Right forelimb (tissue), 1 donor: ENCODE measurements at regions not wholly inside any gene's neighbourhood (a gene's known extent, or its start where the extent isn't known, plus 50 kb on each side); places are given as distances from the start of the nearest gene placed in this dataset.
"Not testable (repeated sequence)": the region's sequence is repeated elsewhere in the genome, so short reads cannot be mapped to it uniquely, and the experiment has no call there.

Experiments
- DNase-seq: peaks from one replicate; pipeline ENCODE4 v3.0.0-alpha.2; 2018

GRCh38 chr12:127162902-127163301, 1104.1 kb upstream of the TMEM132C start:
- DNase-seq, result no peak

DNA sequence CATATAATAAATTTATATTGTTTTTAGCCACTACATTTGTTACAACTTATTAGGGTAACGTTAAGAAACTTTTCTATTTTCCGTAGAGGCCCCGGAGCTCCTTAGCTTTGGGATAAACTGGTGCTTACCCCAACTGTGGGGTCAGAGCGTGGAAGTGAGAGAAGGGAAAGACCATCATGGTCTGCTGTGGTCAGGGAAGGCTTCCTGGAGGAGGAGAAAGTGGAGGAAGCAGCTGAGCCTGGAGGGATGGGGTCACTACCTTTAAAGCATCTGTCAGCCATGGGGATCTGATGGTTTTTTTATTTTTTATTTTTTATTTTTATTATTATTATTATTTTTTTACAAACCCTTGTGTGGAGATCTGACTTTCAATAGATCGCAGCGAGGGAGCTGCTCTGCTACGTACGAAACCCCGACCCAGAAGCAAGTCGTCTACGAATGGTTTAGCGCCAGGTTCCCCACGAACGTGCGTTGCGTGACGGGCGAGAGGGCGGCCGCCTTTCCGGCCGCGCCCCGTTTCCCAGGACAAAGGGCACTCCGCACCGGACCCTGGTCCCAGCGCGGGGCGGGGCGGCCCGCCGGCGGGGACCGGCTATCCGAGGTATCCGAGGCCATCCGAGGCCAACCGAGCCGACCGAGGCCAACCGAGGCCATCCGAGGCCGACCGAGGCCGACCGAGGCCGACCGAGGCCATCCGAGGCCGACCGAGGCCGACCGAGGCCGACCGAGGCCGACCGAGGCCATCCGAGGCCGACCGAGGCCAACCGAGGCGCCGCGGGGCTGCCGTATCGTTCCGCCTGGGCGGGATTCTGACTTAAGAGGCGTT, 1101.2 kb upstream of the TMEM132C start:
- DNase-seq, result peak; percentile 88

- no peak for DNase-seq
These were observed 1097.4 kb upstream of the TMEM132C start for GRCh38 chr12:127169321-127170181.

GRCh38 chr12:127170226-127171180, 1096.5 kb upstream of the TMEM132C start:
- DNase-seq, result no peak

DNA sequence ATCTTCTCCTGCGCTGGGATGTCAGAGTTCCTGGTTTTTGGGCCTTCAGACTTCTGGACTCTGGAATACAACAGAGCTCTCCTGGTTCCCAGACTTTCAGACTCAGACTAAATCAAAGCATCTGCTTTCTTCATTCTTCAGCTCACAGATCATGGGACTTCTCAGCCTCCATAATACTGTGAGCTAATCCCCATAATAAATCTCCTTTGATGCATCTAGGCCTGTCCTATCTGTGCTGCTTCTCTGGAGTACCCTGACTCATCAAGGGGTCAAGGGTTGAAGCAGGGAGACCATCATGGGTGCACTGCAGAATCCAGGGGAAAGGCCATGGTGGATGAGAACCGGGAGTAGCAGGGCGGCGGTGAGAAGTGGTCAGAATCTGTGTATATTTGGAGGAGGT, 1094.1 kb upstream of the TMEM132C start:
- DNase-seq, result no peak

DNA sequence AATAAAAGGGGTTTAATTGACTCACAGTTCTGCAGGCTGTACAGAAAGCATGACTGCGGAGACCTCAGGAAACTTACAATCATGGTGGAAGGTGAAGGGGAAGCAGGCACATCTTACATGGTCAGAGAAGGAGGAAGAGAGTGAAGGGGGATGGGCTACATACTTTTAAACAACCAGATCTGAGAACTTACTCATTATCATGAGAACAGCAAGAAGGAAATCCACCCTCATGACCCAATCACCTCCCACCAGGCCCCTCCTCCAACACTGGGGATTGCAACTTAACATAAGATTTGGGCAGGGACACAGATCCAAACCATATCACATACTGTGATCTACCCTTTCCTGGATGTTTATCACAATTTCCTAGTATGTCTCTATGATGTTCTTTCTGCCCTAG, 1093.0 kb upstream of the TMEM132C start:
- not testable (repeated sequence) for DNase-seq

- DNase-seq, result no peak
These were observed 1092.1 kb upstream of the TMEM132C start for GRCh38 chr12:127174881-127175280.

- no peak for DNase-seq
These were observed 1091.6 kb upstream of the TMEM132C start for GRCh38 chr12:127175361-127175760.

DNA sequence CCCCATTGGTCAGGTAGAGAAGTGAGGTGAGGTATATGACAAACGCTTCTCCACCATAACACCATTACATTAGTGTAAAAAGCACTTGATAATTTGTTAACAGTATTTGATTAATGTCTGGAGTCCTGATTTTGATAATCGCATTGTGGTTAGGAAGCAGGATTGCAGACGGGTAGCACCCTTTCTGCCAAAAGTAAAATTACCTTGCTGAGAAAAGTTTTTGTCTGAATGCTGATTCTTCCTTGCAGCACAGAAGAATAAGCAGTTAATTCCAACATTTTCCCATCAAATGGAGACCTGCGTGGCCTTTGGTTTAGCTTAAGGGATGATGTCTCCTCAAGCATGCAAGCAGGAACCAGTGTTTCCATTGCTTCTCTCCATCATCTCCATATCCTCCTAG, 1090.2 kb upstream of the TMEM132C start:
- DNase-seq, result no peak

DNA sequence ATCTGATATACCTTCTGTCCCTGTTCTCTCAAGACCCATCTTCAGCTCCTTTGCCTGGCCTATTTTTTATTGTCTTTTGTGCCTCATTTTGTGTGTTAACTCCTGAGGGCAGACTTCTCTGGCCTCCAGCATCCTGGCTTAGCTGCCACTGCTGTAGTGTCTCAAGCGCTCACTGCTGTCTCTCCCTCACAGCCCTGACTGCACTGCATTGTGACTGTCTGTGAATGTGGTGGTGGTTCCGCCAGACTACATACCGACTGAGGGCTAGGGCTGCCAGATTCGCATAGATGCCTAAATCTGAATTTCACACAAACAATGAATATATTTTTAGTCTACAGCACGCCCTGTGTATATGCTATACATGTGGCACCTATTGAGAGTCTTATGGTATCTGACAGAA, 1088.9 kb upstream of the TMEM132C start:
- no peak for DNase-seq

GRCh38 chr12:127178463-127178862, 1088.5 kb upstream of the TMEM132C start:
- no peak for DNase-seq

DNA sequence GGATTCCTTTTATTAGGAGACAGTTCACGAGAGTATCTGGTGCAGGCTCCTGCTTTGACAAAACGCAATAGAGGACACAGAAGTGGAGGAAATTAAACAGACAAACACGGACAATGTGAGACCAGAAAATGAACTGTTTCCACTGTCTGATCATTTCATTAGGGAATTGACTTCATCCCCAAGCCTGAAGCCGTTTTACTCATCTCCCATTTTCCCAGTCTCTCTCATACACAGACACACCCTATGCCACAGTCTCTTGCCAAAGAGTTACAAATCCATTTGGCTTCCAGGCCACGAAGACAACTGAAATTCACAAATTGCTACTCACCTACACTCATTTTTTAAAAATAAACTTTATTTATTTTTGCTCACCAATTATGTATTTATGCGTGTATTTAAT, 1087.8 kb upstream of the TMEM132C start:
- DNase-seq, result no peak

- DNase-seq, result no peak
These were observed 1085.0 kb upstream of the TMEM132C start for GRCh38 chr12:127182018-127182417.

DNA sequence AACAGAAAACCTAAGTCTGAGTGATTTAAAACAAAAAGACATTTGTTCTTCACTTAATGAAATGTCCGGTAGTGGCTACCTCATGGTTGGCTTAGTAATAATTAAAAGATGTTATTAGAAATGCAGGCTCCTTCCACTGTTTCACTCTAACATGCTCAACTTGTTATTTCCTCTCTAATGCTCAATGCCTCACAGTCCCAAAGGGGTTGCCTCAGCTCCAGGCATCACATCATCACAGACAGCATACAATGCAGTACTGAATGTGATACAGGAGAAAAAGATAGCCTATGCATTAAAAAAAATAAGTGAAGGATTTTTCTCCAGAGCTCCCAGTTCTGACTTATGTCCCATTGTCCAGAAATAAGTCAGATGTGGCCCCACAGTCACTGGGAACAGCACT, 1077.0 kb upstream of the TMEM132C start:
- DNase-seq, result no peak

GRCh38 chr12:127191129-127191528, 1075.8 kb upstream of the TMEM132C start:
- no peak for DNase-seq

DNA sequence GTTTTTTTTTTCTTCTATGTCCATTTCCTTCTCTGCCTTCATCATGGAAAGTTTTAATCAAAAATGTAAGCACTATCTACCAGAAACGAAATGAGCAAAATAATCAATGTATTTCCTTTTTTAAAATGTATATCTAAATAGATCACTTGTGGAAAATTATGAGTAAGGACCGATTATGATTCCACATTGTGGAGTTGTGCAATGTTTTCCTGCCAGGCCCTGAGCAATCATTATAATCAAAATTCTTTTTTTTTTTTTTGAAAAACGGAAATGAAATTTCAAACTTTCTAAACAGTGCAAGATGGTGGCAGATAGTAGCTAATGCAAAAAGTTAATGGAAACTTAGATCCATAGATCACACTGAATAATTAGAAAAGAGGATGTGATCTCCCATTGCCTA, 1074.6 kb upstream of the TMEM132C start:
- no peak for DNase-seq

GRCh38 chr12:127193341-127193740, 1073.6 kb upstream of the TMEM132C start:
- DNase-seq, result no peak

DNA sequence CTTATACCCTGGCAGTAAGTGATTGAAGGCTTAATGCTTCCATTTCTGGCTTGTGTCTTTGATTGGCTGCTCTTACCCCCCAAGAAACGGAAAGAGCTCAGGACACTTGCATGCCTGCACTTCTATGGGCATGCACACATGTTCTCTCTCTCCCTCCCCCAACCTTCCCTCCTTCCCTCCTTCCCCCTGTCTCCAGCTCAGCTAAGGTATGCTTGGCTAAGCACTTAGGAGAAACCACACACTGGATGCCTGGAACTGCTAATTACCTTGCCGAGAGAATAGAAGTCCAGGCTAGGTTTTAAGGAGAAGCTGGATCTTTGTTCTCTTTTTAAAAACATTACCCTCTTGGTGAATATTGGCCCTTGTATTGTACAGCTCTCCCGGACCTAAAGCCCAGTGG, 1072.8 kb upstream of the TMEM132C start:
- no peak for DNase-seq

DNA sequence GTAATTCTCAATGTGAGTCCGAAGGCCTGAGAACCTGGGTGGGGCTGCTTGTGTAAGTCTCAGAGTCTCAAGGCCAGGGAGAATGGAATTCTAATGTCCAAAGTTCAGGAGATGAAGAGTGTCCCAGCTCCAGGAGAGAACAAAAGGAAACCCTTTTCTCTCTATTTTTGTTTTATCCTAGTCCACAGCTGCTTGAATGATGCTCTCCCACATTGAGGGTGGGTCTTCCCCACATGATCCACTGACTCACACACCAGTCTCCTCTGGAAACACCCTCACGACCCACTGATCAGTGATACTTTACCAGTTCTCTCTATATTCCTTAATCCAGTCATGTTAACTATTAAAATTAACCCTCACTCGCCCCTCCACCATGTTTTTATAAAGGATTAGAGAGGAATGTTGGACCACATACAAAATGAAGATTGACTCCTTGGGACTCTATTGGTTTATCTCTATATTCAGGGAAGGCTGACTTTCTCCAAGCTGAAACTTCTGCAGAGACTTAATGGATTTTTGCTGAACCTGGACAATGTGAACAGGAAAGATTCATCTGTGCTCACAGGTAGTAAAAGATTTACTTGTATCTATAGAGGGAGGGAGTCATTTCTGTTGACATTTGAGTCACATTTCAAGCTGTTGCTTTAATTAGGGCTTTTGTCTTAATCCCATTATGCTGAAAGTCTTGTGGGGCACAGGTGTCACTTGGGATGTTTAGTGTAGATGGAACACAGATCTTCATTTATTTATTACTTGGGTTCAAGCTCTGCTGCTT, 1061.0 kb upstream of the TMEM132C start:
- no peak for DNase-seq

GRCh38 chr12:127209318-127209717, 1057.7 kb upstream of the TMEM132C start:
- no peak for DNase-seq

GRCh38 chr12:127214186-127214585, 1052.8 kb upstream of the TMEM132C start:
- no peak for DNase-seq

DNA sequence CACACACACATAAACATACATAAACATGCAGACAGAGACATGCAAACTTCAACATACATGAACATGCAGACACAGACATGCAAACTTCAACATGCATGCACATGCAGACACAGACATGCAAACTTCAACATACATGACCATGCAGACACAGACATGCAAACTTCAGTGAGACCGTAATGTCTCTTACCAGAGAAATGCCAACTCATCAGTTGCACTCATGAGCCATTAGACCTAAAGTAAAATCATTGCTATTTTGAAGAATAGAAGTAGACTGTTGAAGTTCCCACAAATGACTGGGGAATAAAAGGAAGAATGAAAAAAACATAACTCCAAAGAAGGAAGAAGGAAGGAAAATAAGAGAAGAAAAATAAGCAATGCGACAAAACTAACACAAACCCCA, 1044.0 kb upstream of the TMEM132C start:
- no peak for DNase-seq
